ENCODE measurements at regions not wholly inside any gene's neighbourhood (a gene's known extent, or its start where the extent isn't known, plus 50 kb on each side); places are given as distances from the start of the nearest gene placed in this dataset.

DNA sequence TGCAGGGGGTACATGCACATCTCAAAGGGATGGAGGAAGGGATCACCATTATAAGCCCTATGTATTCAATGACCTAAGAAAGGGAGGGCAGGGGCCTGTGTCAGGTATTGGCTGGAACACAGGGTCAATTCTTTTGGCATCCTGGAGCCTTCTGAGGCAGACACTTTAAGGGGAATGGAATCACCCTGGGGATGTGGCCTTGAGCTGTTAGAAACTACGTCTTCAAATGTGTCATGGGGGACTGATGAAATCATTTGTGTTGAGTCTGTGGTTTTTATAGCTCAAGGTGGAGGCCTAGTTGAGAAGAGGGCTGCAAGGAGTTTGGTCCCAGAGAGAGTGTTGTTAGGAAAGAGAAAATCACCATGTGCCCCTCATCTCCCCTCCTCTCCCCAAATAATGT is 206.1 kb upstream of the CELF2 start:
- DNase-seq (ENCODE audit: low read depth in 1 of 2, low spot score in 1 of 2), result no peak
- TF ChIP-seq POLR2AphosphoS5 (IDR thresholded peaks at IDR 0.05; ENCODE audit: low read depth) (no peak), REST (IDR thresholded peaks at IDR 0.05; ENCODE audit: insufficient replicate concordance, low read depth) (no peak), GABPA (IDR thresholded peaks at IDR 0.05; ENCODE audit: low read depth) (no peak), SPI1 (IDR thresholded peaks at IDR 0.05; ENCODE audit: borderline replicate concordance, low read depth) (no peak), CTCF (IDR thresholded peaks at IDR 0.05; ENCODE audit: insufficient read depth, low read length) (no peak)
- Histone ChIP-seq H3K4me3 (replicated peaks; ENCODE audit: insufficient read depth, low read length) (no peak overlapping the region), H3K27ac (replicated peaks) (no peak overlapping the region), H3K27me3 (ENCODE audit: insufficient read depth, poor library complexity, severe bottlenecking) (no peaks in the 10 kb centered on the region)

GRCh38 chr10:10813656-10814055 is 204.0 kb upstream of the CELF2 start:
- no peak for DNase-seq (ENCODE audit: low read depth in 1 of 2, low spot score in 1 of 2)
- TF ChIP-seq CTCF (IDR thresholded peaks at IDR 0.05; ENCODE audit: insufficient read depth, low read length) (no peak), SPI1 (IDR thresholded peaks at IDR 0.05; ENCODE audit: borderline replicate concordance, low read depth) (no peak), REST (IDR thresholded peaks at IDR 0.05; ENCODE audit: insufficient replicate concordance, low read depth) (no peak), GABPA (IDR thresholded peaks at IDR 0.05; ENCODE audit: low read depth) (no peak), POLR2AphosphoS5 (IDR thresholded peaks at IDR 0.05; ENCODE audit: low read depth) (no peak)

DNA sequence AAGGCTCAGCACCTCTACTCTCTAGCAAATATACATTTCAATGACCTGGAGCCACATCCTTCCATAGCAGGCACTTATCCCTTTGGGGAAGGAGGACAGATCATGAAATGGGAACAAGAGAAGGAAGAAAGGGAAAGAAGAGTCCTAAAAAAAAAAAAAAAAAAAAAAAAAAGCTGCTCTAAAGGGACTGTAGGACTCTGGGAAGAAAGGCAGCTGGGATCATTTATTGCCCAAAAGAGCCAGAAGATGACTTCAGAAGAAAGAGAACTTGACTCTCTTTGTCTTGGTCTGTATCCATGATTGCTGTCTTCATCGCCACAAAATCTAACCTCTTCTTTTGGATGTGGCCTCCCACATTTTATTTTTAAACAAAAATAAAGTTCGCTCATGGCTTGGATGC is 203.6 kb upstream of the CELF2 start:
- no peak overlapping the region for H3K4me3 ChIP-seq (replicated peaks; ENCODE audit: insufficient read depth, low read length)
- no peaks in the 10 kb centered on the region for H3K27me3 ChIP-seq (ENCODE audit: insufficient read depth, poor library complexity, severe bottlenecking)
- no peak for DNase-seq (ENCODE audit: low read depth in 1 of 2, low spot score in 1 of 2)
- TF ChIP-seq SPI1 (IDR thresholded peaks at IDR 0.05; ENCODE audit: borderline replicate concordance, low read depth), result no peak
- TF ChIP-seq REST (IDR thresholded peaks at IDR 0.05; ENCODE audit: insufficient replicate concordance, low read depth), result no peak
- TF ChIP-seq GABPA (IDR thresholded peaks at IDR 0.05; ENCODE audit: low read depth), result no peak
- TF ChIP-seq CTCF (IDR thresholded peaks at IDR 0.05; ENCODE audit: insufficient read depth, low read length), result no peak
- H3K27ac ChIP-seq (replicated peaks), result no peak overlapping the region

More at GRCh38 chr10:10813656-10814055, 204.0 kb upstream of the CELF2 start:
- Histone ChIP-seq H3K27ac (replicated peaks) (no peak overlapping the region), H3K4me3 (replicated peaks; ENCODE audit: insufficient read depth, low read length) (no peak overlapping the region), H3K27me3 (ENCODE audit: insufficient read depth, poor library complexity, severe bottlenecking) (no peaks in the 10 kb centered on the region)

Measured in HL-60 (cell line).